Left ventricle myocardium inferior (tissue), 1 donor: ENCODE measurements at regions not wholly inside any gene's neighbourhood (a gene's known extent, or its start where the extent isn't known, plus 50 kb on each side); places are given as distances from the start of the nearest gene placed in this dataset.

Experiments
- DNase-seq: peaks from one replicate; pipeline ENCODE4 v3.0.0-alpha.2; 2020
- H3K27ac ChIP-seq: fragments of 200-600 bp; replicated peaks from 2 replicates; pipeline ENCODE4 v1.8.0; 2021
- H3K27me3 ChIP-seq: fragments of 200-600 bp; 2 replicates; pipeline ENCODE4 v1.8.0; 2021; ENCODE audit warnings: low read depth
- H3K36me3 ChIP-seq: fragments of 200-600 bp; 2 replicates; pipeline ENCODE4 v1.8.0; 2021
- H3K4me1 ChIP-seq: fragments of 200-600 bp; 2 replicates; pipeline ENCODE4 v1.8.0; 2021
- H3K4me3 ChIP-seq: fragments of 200-600 bp; 2 replicates; pipeline ENCODE4 v1.8.0; 2021; ENCODE audit warnings: mild to moderate bottlenecking, moderate library complexity
- H3K9me3 ChIP-seq: fragments of 200-600 bp; replicated peaks from 2 replicates; pipeline ENCODE4 v1.8.0; 2021
- CTCF ChIP-seq: fragments of 200-600 bp; IDR thresholded peaks from 2 replicates; pipeline ENCODE4 v1.8.0; 2021; ENCODE audit warnings: antibody characterized with exemption, mild to moderate bottlenecking, borderline replicate concordance
- intact Hi-C: fragments of 100-400 bp; cut with micrococcal nuclease; formaldehyde crosslinking; loops from one replicate; pipeline ENCODE4 v1.11.0; 2022
- donor health status: DM: no; HTN: yes; CAD: no; lungs with severe emphysema.

- TF ChIP-seq CTCF = no peak
- Histone ChIP-seq H3K27ac (no peak overlapping the region), H3K27me3 (no peaks in the 10 kb centered on the region), H3K4me3 (no peak overlapping the region), H3K36me3 (no peaks in the 10 kb centered on the region), H3K9me3 (no peaks in the 10 kb centered on the region), H3K4me1 (no peaks in the 10 kb centered on the region)
- DNase-seq = no peak
- intact Hi-C loops = no loop called here
These were observed 205.1 kb upstream of the MRPS30 start for GRCh38 chr5:44603496-44604272.

- Histone ChIP-seq H3K27ac (no peak overlapping the region), H3K27me3 (no peaks in the 10 kb centered on the region), H3K9me3 (peaks cover 5% of the 10 kb centered on the region), H3K4me1 (no peaks in the 10 kb centered on the region), H3K36me3 (no peaks in the 10 kb centered on the region), H3K4me3 (no peak overlapping the region)
- DNase-seq = no peak
- TF ChIP-seq CTCF = no peak
- intact Hi-C loops = no loop called here
These were observed 185.5 kb upstream of the FGF10 start for GRCh38 chr5:44574678-44575077.

- Histone ChIP-seq H3K27me3 (no peaks in the 10 kb centered on the region), H3K9me3 (no peaks in the 10 kb centered on the region), H3K36me3 (no peaks in the 10 kb centered on the region), H3K27ac (no peak overlapping the region), H3K4me1 (no peaks in the 10 kb centered on the region), H3K4me3 (no peak overlapping the region)
- no peak for TF ChIP-seq CTCF
- intact Hi-C loops = no loop called here
- DNase-seq = no peak
These were observed 179.3 kb upstream of the FGF10 start for GRCh38 chr5:44568519-44568918.

- DNase-seq = no peak
- intact Hi-C loops = no loop called here
- no peaks in the 10 kb centered on the region for H3K9me3 ChIP-seq
- TF ChIP-seq CTCF = no peak
- H3K4me1 ChIP-seq = no peaks in the 10 kb centered on the region
- no peaks in the 10 kb centered on the region for H3K36me3 ChIP-seq
- no peak overlapping the region for H3K4me3 ChIP-seq
- no peak overlapping the region for H3K27ac ChIP-seq
- no peaks in the 10 kb centered on the region for H3K27me3 ChIP-seq
These were observed 176.7 kb upstream of the FGF10 start for GRCh38 chr5:44565902-44566301.

GRCh38 chr5:44565360-44565759, 176.1 kb upstream of the FGF10 start:
- no peak overlapping the region for H3K4me3 ChIP-seq
- no peaks in the 10 kb centered on the region for H3K36me3 ChIP-seq
- intact Hi-C loops = no loop called here
- no peak overlapping the region for H3K27ac ChIP-seq
- H3K9me3 ChIP-seq = no peaks in the 10 kb centered on the region
- H3K27me3 ChIP-seq = no peaks in the 10 kb centered on the region
- no peaks in the 10 kb centered on the region for H3K4me1 ChIP-seq
- no peak for DNase-seq
- no peak for TF ChIP-seq CTCF
